Activated gamma-delta T cell treated with anti-CD3 and anti-CD28 coated beads, Interleukin-2, amount 50 U/mL, for 16 hours (primary cell): ENCODE measurements at regions not wholly inside any gene's neighbourhood (a gene's known extent, or its start where the extent isn't known, plus 50 kb on each side); places are given as distances from the start of the nearest gene placed in this dataset.
"Not testable (repeated sequence)": the region's sequence is repeated elsewhere in the genome, so short reads cannot be mapped to it uniquely, and the experiment has no call there.

Source experiments
- DNase-seq: peaks from one replicate; pipeline ENCODE4 v3.0.0-alpha.2; 2020; ENCODE audit warnings: low read depth

- no peak for DNase-seq
Measured at GRCh38 chr13:88707646-88708045, 1036.5 kb downstream of the SLITRK5 start.

DNA sequence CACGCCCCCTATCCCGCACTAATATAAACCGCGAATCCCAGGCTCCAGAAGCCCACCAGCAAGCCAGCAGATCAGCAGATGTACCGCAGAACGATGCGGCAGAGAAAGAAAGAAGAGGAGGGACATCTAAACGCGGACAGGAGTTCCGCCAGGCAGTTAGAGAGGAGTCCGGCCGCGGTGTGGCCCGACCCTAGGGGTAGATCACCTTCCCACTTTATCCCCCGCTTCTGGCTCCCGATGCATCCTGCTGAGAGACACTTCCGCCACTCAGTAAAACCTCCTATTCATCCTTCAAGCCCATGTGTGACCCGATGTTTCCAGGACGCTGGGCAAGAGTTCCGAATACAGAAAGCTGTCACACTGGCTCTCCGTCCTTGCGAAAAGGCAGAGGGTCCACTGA lies 1046.8 kb downstream of the SLITRK5 start:
- DNase-seq: no peak

DNA sequence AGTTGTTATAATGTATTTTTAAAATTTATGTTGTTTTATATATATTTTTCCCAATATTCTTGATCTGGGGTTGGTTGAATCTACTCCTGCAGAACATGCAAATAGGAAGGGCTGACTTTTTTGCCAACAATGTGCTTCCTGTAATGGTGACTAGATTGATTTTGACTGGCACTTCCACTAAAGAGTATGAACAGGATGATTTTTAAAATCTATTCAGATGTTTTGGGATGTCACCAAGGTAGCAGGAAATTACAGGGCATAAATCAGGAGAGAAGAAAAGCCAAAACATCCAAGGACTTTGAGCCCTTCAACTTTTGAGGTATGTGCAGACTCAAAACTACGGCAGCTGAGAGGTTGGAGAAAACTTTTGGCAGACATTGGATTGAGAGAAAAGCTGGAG lies 1047.6 kb downstream of the SLITRK5 start:
- DNase-seq: no peak

DNA sequence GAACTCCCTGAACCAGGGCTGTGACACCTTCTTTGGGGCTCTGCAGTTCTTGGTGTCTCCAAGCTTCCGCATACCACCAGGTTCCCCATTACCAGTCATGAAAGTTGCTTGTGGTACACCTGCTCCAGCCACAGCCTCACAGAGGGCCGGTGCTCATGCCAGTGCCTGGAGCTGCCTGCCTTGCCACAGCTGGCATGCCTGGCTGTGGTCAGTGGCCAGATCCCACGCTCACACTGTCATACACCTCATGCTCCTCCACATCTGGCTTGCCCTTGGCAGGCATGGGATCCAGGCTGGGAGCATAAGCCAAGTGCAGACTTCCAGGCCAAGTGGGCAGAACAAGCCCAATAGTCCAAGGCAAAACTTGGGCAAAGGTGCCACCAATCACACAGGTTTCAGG lies 1054.9 kb downstream of the SLITRK5 start:
- DNase-seq: no peak

GRCh38 chr13:88727236-88727635 lies 1056.1 kb downstream of the SLITRK5 start:
- not testable (repeated sequence) for DNase-seq

- no peak for DNase-seq
Measured at GRCh38 chr13:88729605-88730004, 1058.4 kb downstream of the SLITRK5 start.

DNA sequence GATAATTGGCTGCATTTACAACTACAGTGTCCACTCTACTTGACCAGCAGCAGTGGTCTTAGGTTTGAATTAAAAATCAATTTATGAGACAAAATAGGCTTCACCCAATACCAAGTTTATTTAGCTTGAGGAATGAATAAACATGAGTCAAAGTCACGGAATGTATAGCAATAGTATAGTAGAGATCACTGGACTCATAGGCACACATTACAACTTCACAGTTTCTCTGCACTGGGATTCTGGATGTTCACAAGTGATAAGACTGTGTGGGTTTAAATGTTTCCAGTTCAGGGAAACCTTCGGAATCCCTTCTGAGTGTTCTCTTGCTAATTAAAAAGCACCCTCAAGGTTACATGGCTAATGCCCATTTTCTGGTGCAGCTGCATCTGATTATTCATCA lies 1064.9 kb downstream of the SLITRK5 start:
- DNase-seq: no peak

DNA sequence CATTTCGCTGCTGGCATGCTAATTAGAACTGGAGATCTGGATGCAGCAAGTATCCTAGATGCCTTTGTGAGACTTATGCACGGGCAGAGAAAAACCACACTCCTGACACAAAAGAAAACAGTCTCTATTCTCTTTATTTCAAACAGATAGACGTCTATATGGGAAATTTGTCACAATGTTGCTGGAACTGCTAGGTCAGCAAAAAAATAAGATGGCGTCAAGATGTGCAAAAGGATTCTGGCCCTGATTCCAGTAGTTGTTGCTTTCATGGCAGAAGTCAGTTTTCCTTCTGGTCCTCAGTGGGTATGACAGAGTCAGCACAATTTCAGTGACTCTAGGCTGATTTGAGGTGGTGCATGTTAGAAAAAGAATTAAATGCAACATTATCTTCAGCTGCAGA lies 1068.0 kb downstream of the SLITRK5 start:
- DNase-seq: no peak

DNA sequence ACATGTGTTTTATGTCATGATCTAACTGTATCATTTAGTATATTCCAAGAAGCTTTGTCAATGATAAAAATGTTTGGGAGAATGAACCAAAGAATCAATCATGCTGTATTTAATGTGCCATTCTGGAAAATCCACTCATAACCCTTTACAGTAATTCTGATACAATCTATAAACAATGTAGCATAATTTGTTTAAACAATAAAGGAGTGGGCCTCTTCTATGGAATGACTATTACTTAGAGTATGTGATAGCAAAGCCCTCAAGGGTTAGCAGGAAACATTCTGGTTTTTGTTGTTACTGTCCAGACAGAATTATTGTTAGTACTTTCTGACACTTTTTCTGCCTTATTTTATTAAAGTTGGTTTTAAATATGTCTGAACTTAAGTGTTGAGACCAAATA lies 1073.1 kb downstream of the SLITRK5 start:
- DNase-seq: no peak

DNA sequence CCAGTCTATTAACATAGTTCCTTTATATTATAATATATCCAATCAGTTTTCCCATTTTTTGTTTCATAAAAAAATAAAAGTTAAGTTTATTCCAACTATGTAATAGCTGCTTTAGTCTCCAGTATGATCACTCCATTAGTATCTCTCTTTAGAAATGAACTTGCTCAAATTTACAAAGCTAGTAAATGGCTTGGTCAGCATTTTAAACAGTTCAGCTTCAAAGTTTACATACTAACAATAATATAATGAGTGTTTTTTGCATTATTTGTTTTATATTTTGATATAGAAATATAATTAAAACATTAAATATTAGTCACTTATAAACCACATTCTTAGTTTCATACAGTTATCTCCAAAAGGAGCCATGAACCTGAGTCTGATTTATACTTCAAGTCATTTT lies 1073.8 kb downstream of the SLITRK5 start:
- DNase-seq: no peak

- DNase-seq: no peak
Measured at GRCh38 chr13:88752041-88752440, 1080.9 kb downstream of the SLITRK5 start.

GRCh38 chr13:88754141-88754540 lies 1083.0 kb downstream of the SLITRK5 start:
- no peak for DNase-seq

- DNase-seq: no peak
Measured at GRCh38 chr13:88761145-88761544, 1090.0 kb downstream of the SLITRK5 start.

- DNase-seq: no peak
Measured at GRCh38 chr13:88764103-88764502, 1092.9 kb downstream of the SLITRK5 start.

DNA sequence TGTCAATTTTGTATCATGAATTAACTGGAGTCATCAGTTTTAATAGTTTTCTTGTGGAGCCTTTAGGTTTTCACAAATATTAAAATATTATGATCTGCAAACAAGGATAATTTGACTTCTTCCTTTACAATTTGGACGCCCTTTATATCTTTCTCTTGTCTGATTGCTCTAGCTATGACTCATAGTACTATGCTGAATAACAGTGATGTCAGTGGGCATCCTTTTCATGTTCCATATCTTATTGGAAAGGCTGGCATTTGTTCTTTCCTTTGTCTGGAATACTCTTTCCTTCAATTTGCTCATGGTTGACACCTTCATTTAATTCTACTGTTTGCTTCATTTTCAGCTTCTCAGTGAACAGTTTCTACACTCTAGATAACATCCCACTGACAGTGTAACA lies 1129.3 kb downstream of the SLITRK5 start:
- no peak for DNase-seq

- no peak for DNase-seq
Measured at GRCh38 chr13:88801361-88801760, 1130.2 kb downstream of the SLITRK5 start.

GRCh38 chr13:88802886-88803285 lies 1131.7 kb downstream of the SLITRK5 start:
- DNase-seq: no peak

DNA sequence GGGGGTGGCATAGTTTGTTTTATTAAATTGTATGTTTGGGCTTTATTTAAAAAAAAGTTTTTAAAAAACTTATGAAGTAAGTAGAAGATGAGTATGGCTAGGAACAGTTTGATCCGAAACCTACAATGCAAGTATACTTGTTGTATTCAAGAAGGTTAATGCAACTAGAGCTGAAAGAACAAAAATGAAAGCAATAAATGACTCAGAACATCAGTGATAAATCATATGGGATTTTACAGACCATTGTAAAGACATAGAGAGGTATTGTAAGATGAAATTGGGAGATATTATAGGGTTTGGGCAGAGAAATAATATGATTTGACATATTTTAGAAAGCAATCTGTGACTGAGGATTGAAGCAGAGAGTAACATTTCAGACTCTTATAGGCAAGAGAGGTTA lies 1135.3 kb downstream of the SLITRK5 start:
- DNase-seq: no peak

DNA sequence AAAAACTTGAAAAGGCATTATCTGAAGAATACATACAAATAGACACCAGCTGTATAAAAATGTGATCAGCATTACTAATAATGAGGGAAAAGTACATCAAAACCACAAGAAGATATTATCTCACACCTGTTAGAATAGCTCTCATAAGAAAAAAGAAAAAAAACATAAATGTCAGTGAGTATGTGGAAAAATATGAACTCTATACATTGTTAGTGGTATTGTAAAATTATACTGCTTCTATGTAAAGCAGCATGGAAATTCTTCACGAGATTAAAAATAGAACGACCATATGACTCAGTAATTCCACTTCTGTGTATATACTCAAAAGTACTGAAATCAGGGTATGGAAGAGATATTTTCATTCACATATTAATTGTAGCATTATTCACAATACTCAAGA lies 1146.4 kb downstream of the SLITRK5 start:
- DNase-seq: no peak

DNA sequence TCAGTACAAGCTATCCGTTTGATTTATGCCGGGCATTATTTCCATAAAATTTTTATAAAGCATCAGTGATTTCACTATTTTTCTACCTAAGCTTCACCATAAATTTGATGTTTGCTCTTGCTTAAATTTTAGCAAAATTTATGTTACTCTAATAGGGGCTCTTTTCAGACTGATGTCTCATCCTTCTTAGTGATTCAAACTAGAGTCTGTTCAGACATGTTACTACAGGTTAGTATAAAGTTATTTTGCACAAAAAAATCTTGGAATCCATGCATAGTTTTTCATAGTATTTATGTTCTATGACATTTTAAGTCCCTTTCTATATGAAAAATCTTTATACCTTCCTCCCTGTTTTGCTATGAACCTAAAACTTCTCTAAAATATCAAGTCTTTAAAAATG lies 1151.9 kb downstream of the SLITRK5 start:
- DNase-seq: no peak

- no peak for DNase-seq
Measured at GRCh38 chr13:88824218-88824617, 1153.0 kb downstream of the SLITRK5 start.

DNA sequence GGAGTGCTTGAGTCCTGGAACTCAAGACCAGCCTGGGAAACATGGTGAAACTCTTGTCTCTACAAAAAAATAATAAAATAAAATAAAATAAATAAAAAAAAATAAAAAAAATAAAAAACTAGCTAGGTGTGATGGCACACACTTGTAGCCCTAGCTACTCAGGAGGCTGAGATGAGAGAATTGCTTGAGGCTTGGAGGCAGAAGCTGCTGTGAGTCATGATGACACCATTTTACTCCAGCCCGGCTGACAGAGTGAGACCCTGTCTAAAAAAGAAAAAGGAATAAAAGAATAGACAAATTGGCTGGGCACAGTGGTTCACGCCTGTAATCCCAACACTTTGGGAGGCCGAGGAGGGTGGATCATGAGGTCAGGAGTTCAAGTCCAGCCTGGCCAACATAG lies 1168.9 kb downstream of the SLITRK5 start:
- no peak for DNase-seq

GRCh38 chr13:88852293-88852692 lies 1181.1 kb downstream of the SLITRK5 start:
- DNase-seq: not testable (repeated sequence)

- DNase-seq: no peak
Measured at GRCh38 chr13:88857256-88857655, 1186.1 kb downstream of the SLITRK5 start.

GRCh38 chr13:88862095-88862620 lies 1191.0 kb downstream of the SLITRK5 start:
- DNase-seq: no peak
